Transverse colon (tissue), 3 donors: ENCODE measurements at regions not wholly inside any gene's neighbourhood (a gene's known extent, or its start where the extent isn't known, plus 50 kb on each side); places are given as distances from the start of the nearest gene placed in this dataset.

Experiments used
- POLR2A ChIP-seq: fragments of 450-650 bp; IDR thresholded peaks from one replicate; pipeline ENCODE4 v1.6.1; 2016; ENCODE audit warnings: antibody characterized with exemption, mild to moderate bottlenecking, moderate library complexity
- TF ChIP-seq, protein P1 (sequence below), 5 experiments: fragments of 200-600 bp in 3 of 5; fragments of 450-650 bp in 2 of 5; sonication (generic) in 3 of 5; IDR thresholded peaks; 1 replicate in 2 of 5; 2 replicates in 3 of 5; pipeline ENCODE4 v1.5.1; 2016 to 2017; ENCODE audit warnings: antibody characterized with exemption in 5 of 5, inconsistent platforms in 3 of 5, mild to moderate bottlenecking in 2 of 5, moderate library complexity in 1 of 5

DNA sequence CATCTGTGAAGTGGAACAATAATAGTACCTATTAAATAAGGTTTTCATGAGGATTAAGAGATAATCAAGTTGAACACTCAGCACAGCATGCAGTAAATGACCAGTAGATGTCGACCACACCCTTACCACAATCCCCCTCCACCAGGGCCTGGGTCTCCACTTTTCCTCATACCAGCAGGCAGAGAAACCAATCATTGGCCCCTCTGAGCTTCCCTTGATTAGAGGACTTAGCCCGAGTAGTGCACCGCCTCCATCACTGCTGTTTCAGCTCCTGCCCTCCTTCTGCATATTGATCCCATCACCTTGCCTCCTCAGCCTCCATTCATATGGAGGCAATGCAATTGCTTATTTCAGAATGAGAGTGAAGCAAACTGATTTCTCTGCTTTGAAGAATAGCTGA, 96.5 kb upstream of the CDH11 start:
- TF ChIP-seq, protein P1, sequence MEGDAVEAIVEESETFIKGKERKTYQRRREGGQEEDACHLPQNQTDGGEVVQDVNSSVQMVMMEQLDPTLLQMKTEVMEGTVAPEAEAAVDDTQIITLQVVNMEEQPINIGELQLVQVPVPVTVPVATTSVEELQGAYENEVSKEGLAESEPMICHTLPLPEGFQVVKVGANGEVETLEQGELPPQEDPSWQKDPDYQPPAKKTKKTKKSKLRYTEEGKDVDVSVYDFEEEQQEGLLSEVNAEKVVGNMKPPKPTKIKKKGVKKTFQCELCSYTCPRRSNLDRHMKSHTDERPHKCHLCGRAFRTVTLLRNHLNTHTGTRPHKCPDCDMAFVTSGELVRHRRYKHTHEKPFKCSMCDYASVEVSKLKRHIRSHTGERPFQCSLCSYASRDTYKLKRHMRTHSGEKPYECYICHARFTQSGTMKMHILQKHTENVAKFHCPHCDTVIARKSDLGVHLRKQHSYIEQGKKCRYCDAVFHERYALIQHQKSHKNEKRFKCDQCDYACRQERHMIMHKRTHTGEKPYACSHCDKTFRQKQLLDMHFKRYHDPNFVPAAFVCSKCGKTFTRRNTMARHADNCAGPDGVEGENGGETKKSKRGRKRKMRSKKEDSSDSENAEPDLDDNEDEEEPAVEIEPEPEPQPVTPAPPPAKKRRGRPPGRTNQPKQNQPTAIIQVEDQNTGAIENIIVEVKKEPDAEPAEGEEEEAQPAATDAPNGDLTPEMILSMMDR (IDR thresholded peaks at IDR 0.05), result no peak
- no peak for TF ChIP-seq POLR2A
